SK-N-SH treated with all-trans-retinoic acid at 6 μM for 48 hours (cell line): ENCODE measurements at regions not wholly inside any gene's neighbourhood (a gene's known extent, or its start where the extent isn't known, plus 50 kb on each side); places are given as distances from the start of the nearest gene placed in this dataset.

Experiments
- ATAC-seq: fragments of 200-7000 bp; cut with Tn5 transposase; 3 replicates; pipeline ENCODE4 v1.9.1; 2020; ENCODE audit warnings: mild to moderate bottlenecking, moderate library complexity
- ARNTL ChIP-seq: fragments of 450-650 bp; formaldehyde crosslinking; IDR thresholded peaks from 2 replicates; pipeline ENCODE4 v1.5.0; 2020; ENCODE audit warnings: low read depth, mild to moderate bottlenecking, moderate library complexity, borderline replicate concordance
- BACH2 ChIP-seq: fragments of 250-450 bp; sonication (Bioruptor Pico); IDR thresholded peaks from 2 replicates; pipeline ENCODE4 v1.9.0; 2021; ENCODE audit warnings: mild to moderate bottlenecking, borderline replicate concordance
- CREB5 ChIP-seq: fragments of 250-450 bp; sonication (Bioruptor Pico); IDR thresholded peaks from 2 replicates; pipeline ENCODE4 v1.5.1; 2020; ENCODE audit warnings: low read depth, mild to moderate bottlenecking, moderate library complexity
- CSDC2 ChIP-seq: fragments of 250-450 bp; sonication (Bioruptor Pico); IDR thresholded peaks from 2 replicates; pipeline ENCODE4 v1.5.0; 2020; ENCODE audit warnings: mild to moderate bottlenecking, moderate library complexity
- CSRNP3 ChIP-seq: fragments of 250-450 bp; sonication (Bioruptor Pico); IDR thresholded peaks from 2 replicates; pipeline ENCODE4 v1.5.1; 2021; ENCODE audit warnings: mild to moderate bottlenecking, moderate library complexity
- ESRRG ChIP-seq: fragments of 250-450 bp; sonication (Bioruptor Pico); IDR thresholded peaks from 2 replicates; pipeline ENCODE4 v1.6.1; 2021; ENCODE audit warnings: mild to moderate bottlenecking
- GLIS3 ChIP-seq: fragments of 250-450 bp; sonication (Bioruptor Pico); IDR thresholded peaks from 2 replicates; pipeline ENCODE4 v1.5.0; 2020; ENCODE audit warnings: mild to moderate bottlenecking, moderate library complexity
- OSR1 ChIP-seq: fragments of 250-450 bp; sonication (Bioruptor Pico); IDR thresholded peaks from 2 replicates; pipeline ENCODE4 v1.8.0; 2022; ENCODE audit warnings: moderate library complexity, mild to moderate bottlenecking, inconsistent platforms
- POU6F1 ChIP-seq: fragments of 250-450 bp; sonication (Bioruptor Pico); IDR thresholded peaks from 2 replicates; pipeline ENCODE4 v1.8.0; 2021; ENCODE audit warnings: low read depth, mild to moderate bottlenecking, moderate library complexity, borderline replicate concordance
- PPARA ChIP-seq: fragments of 250-450 bp; sonication (Bioruptor Pico); IDR thresholded peaks from 2 replicates; pipeline ENCODE4 v1.5.0; 2020; ENCODE audit warnings: mild to moderate bottlenecking, borderline replicate concordance
- RARB ChIP-seq: fragments of 250-450 bp; sonication (Bioruptor Pico); IDR thresholded peaks from 2 replicates; pipeline ENCODE4 v1.8.0; 2021; ENCODE audit warnings: mild to moderate bottlenecking, moderate library complexity
- SNAI2 ChIP-seq: fragments of 250-450 bp; sonication (Bioruptor Pico); IDR thresholded peaks from 2 replicates; pipeline ENCODE4 v1.5.0; 2020; ENCODE audit warnings: mild to moderate bottlenecking, moderate library complexity
- TCF4 ChIP-seq: fragments of 250-450 bp; sonication (Bioruptor Pico); IDR thresholded peaks from 2 replicates; pipeline ENCODE4 v1.8.0; 2021; ENCODE audit warnings: mild to moderate bottlenecking, moderate library complexity, borderline replicate concordance
- TOX ChIP-seq: fragments of 250-450 bp; sonication (Bioruptor Pico); IDR thresholded peaks from 2 replicates; pipeline ENCODE4 v1.8.0; 2021; ENCODE audit warnings: mild to moderate bottlenecking, moderate library complexity, borderline replicate concordance
- ZC3H10 ChIP-seq: fragments of 250-450 bp; sonication (Bioruptor Pico); IDR thresholded peaks from 2 replicates; pipeline ENCODE4 v1.5.1; 2021; ENCODE audit warnings: mild to moderate bottlenecking, moderate library complexity
- ZFP3 ChIP-seq: fragments of 250-450 bp; sonication (Bioruptor Pico); IDR thresholded peaks from 2 replicates; pipeline ENCODE4 v1.5.0; 2020; ENCODE audit warnings: mild to moderate bottlenecking, moderate library complexity
- ZFP30 ChIP-seq: fragments of 450-650 bp; formaldehyde crosslinking; IDR thresholded peaks from 2 replicates; pipeline ENCODE4 v1.5.0; 2022; ENCODE audit warnings: mild to moderate bottlenecking, moderate library complexity
- ZNF565 ChIP-seq: fragments of 450-650 bp; formaldehyde crosslinking; conservative IDR thresholded peaks from 2 replicates; pipeline ENCODE4 v1.5.0; 2020; ENCODE audit warnings: low read depth, mild to moderate bottlenecking, moderate library complexity
- ZNF70 ChIP-seq: fragments of 450-650 bp; formaldehyde crosslinking; IDR thresholded peaks from 2 replicates; pipeline ENCODE4 v1.5.0; 2020; ENCODE audit warnings: mild to moderate bottlenecking, moderate library complexity
- ZNF8 ChIP-seq: fragments of 450-650 bp; formaldehyde crosslinking; IDR thresholded peaks from 2 replicates; pipeline ENCODE4 v1.5.0; 2020; ENCODE audit warnings: mild to moderate bottlenecking, moderate library complexity
- TF ChIP-seq, protein P1 (sequence below): fragments of 250-450 bp; sonication (Bioruptor Pico); IDR thresholded peaks from 2 replicates; pipeline ENCODE4 v1.5.0; 2020; ENCODE audit warnings: mild to moderate bottlenecking, moderate library complexity
- TF ChIP-seq, protein P2 (sequence below): fragments of 250-450 bp; sonication (Bioruptor Pico); IDR thresholded peaks from 2 replicates; pipeline ENCODE4 v1.8.0; 2020; ENCODE audit warnings: mild to moderate bottlenecking, moderate library complexity, borderline replicate concordance

DNA sequence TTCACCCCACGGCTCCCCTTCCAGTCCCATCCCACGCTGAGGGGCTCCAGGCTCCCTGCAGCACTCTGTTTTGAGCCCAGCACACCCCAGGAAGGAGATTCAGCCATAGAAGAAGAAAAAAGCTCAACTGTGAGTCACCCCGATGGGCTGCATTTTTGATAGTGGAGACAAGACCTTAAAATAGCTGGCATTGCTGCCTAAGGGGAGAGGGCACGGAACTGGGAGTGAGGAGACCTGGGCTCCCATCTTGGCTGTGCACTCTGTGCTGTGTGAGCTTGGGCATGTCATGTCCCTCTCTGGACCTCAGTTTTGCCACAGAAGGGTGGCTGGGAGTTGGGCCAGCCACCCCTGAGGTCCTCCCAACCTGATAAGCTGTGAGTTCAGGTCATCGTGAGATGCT, 57.2 kb upstream of the SMAD6 start:
- ATAC-seq: peak; percentile 63
- TF ChIP-seq CSDC2 (CRISPR knock-in tag) (no peak), ESRRG (no peak), POU6F1 (CRISPR knock-in tag) (no peak), ZFP3 (CRISPR knock-in tag) (no peak), ZNF565 (CRISPR knock-in tag) (no peak), GLIS3 (CRISPR knock-in tag) (no peak), BACH2 (CRISPR knock-in tag) (no peak), TCF4 (CRISPR knock-in tag) (no peak), RARB (CRISPR knock-in tag) (no peak), ZFP30 (no peak), CREB5 (CRISPR knock-in tag) (no peak), ARNTL (no peak), ZNF70 (CRISPR knock-in tag) (no peak), OSR1 (CRISPR knock-in tag) (no peak), CSRNP3 (CRISPR knock-in tag) (no peak), ZC3H10 (CRISPR knock-in tag) (no peak), ZNF8 (CRISPR knock-in tag) (no peak), SNAI2 (CRISPR knock-in tag) (no peak)
- TF ChIP-seq, protein P1, sequence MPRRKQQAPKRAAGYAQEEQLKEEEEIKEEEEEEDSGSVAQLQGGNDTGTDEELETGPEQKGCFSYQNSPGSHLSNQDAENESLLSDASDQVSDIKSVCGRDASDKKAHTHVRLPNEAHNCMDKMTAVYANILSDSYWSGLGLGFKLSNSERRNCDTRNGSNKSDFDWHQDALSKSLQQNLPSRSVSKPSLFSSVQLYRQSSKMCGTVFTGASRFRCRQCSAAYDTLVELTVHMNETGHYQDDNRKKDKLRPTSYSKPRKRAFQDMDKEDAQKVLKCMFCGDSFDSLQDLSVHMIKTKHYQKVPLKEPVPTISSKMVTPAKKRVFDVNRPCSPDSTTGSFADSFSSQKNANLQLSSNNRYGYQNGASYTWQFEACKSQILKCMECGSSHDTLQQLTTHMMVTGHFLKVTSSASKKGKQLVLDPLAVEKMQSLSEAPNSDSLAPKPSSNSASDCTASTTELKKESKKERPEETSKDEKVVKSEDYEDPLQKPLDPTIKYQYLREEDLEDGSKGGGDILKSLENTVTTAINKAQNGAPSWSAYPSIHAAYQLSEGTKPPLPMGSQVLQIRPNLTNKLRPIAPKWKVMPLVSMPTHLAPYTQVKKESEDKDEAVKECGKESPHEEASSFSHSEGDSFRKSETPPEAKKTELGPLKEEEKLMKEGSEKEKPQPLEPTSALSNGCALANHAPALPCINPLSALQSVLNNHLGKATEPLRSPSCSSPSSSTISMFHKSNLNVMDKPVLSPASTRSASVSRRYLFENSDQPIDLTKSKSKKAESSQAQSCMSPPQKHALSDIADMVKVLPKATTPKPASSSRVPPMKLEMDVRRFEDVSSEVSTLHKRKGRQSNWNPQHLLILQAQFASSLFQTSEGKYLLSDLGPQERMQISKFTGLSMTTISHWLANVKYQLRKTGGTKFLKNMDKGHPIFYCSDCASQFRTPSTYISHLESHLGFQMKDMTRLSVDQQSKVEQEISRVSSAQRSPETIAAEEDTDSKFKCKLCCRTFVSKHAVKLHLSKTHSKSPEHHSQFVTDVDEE (CRISPR knock-in tag): no peak
- TF ChIP-seq, all 23 proteins: peak for 0

DNA sequence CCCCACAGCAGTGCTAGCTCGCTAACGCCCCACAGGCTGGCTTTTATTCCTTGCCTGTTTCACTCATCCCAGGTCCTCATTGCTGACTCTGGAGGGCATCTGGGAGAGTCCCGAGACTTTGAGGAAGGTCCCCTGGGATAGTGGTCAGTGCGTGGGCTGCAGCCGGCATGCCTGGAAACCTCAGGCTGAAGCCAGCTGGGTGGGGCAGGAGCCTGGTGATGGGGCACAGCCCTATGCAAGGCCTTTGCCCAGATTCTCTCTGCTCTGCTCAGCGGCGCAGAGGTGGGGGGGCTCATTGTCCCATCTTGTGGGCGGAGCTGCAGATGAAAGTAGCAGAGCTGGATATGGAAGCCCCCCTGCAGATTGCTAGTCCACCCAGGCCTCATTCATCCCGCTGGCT, 55.7 kb upstream of the SMAD6 start:
- no peak for TF ChIP-seq ZNF8 (CRISPR knock-in tag)
- TF ChIP-seq CREB5 (CRISPR knock-in tag): no peak
- no peak for TF ChIP-seq GLIS3 (CRISPR knock-in tag)
- no peak for TF ChIP-seq ARNTL
- TF ChIP-seq ZNF565 (CRISPR knock-in tag): no peak
- ATAC-seq: no peak

DNA sequence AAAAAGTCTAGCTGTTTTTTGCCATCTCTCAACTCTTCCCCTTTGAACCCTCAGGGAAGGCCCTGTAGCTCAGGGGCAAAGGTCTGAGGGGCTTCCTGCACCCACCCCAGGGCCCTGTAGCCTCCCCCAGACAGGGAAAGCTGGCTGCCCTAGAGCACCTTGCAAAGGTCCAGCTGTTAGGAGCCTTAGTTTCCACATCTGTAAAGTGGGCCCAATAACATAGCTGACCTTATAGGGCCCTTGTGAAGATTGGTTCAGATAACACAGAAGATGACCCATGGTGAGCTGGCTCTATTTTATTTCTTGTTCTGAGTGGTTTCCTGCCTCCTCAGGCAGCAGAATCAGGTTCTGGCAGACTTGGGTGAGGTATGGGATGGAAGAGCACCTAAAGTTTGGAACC, 55.2 kb upstream of the SMAD6 start:
- TF ChIP-seq, protein P1 (CRISPR knock-in tag): no peak
- TF ChIP-seq ARNTL: no peak
- no peak for TF ChIP-seq ZNF565 (CRISPR knock-in tag)
- TF ChIP-seq SNAI2 (CRISPR knock-in tag): no peak
- no peak for TF ChIP-seq ZC3H10 (CRISPR knock-in tag)
- no peak for TF ChIP-seq TOX (CRISPR knock-in tag)
- TF ChIP-seq PPARA (CRISPR knock-in tag): no peak
- TF ChIP-seq, protein P2, sequence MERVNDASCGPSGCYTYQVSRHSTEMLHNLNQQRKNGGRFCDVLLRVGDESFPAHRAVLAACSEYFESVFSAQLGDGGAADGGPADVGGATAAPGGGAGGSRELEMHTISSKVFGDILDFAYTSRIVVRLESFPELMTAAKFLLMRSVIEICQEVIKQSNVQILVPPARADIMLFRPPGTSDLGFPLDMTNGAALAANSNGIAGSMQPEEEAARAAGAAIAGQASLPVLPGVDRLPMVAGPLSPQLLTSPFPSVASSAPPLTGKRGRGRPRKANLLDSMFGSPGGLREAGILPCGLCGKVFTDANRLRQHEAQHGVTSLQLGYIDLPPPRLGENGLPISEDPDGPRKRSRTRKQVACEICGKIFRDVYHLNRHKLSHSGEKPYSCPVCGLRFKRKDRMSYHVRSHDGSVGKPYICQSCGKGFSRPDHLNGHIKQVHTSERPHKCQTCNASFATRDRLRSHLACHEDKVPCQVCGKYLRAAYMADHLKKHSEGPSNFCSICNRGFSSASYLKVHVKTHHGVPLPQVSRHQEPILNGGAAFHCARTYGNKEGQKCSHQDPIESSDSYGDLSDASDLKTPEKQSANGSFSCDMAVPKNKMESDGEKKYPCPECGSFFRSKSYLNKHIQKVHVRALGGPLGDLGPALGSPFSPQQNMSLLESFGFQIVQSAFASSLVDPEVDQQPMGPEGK (CRISPR knock-in tag): no peak
- ATAC-seq: no peak
